ENCODE measurements at regions not wholly inside any gene's neighbourhood (a gene's known extent, or its start where the extent isn't known, plus 50 kb on each side); places are given as distances from the start of the nearest gene placed in this dataset.
A peak's percentile ranks its signal among the peaks of the same experiment; 100 is the strongest.

DNA sequence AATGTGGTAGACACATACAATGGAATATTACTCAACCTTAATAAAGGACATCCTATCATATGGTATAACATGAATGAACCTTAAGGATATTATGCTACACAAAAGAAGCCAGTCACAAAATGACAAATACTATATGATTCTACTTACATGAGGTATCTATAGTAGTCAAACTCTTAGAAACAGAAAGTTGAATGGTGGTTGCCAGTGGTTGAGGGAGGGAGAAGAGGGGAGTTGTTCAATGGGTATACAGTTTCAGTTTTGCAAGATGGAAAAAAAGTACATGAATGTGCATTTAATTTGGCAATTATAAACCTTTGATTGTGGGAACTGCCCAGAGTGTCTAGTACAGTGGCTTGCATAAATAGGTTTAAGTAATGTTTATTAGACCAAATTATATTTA lies 473.3 kb upstream of the ZNF608 start:
- no peaks in the 10 kb centered on the region for H4K20me1 ChIP-seq (ENCODE audit: low read depth)
- no peak overlapping the region for H3K9ac ChIP-seq
- Mint-ChIP-seq H3K36me3 (no peaks in the 10 kb centered on the region), H3K27ac (no peak overlapping the region), H3K27me3 (ENCODE audit: insufficient read depth, low read depth) (no peaks in the 10 kb centered on the region), H3K9me3 (peaks cover 13% of the 10 kb centered on the region), H3K4me1 (peaks cover 11% of the 10 kb centered on the region), H3K4me3 (no peak overlapping the region)
- no peaks in the 10 kb centered on the region for H3K79me2 ChIP-seq (ENCODE audit: low read depth)
- H3K4me3 ChIP-seq, result no peak overlapping the region
- H3K27me3 ChIP-seq, result no peaks in the 10 kb centered on the region
- no peak overlapping the region for H2AFZ ChIP-seq (replicated peaks)
- no peaks in the 10 kb centered on the region for H3K4me1 ChIP-seq
- H3K4me2 ChIP-seq, result no peak overlapping the region
- TF ChIP-seq EZH2phosphoT487 (IDR thresholded peaks at IDR 0.05) (no peak), EZH2 (IDR thresholded peaks at IDR 0.05) (no peak)
- TF ChIP-seq, protein P1, sequence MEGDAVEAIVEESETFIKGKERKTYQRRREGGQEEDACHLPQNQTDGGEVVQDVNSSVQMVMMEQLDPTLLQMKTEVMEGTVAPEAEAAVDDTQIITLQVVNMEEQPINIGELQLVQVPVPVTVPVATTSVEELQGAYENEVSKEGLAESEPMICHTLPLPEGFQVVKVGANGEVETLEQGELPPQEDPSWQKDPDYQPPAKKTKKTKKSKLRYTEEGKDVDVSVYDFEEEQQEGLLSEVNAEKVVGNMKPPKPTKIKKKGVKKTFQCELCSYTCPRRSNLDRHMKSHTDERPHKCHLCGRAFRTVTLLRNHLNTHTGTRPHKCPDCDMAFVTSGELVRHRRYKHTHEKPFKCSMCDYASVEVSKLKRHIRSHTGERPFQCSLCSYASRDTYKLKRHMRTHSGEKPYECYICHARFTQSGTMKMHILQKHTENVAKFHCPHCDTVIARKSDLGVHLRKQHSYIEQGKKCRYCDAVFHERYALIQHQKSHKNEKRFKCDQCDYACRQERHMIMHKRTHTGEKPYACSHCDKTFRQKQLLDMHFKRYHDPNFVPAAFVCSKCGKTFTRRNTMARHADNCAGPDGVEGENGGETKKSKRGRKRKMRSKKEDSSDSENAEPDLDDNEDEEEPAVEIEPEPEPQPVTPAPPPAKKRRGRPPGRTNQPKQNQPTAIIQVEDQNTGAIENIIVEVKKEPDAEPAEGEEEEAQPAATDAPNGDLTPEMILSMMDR (IDR thresholded peaks at IDR 0.05), result no peak
- peaks cover 5% of the 10 kb centered on the region for H3K9me3 ChIP-seq (ENCODE audit: low read depth)
- H3F3A ChIP-seq (ENCODE audit: low read depth), result no peaks in the 10 kb centered on the region
- DNase-seq (ENCODE audit: low spot score), result no peak
- H3K36me3 ChIP-seq, result no peaks in the 10 kb centered on the region
- H3K27ac ChIP-seq, result no peak overlapping the region

DNA sequence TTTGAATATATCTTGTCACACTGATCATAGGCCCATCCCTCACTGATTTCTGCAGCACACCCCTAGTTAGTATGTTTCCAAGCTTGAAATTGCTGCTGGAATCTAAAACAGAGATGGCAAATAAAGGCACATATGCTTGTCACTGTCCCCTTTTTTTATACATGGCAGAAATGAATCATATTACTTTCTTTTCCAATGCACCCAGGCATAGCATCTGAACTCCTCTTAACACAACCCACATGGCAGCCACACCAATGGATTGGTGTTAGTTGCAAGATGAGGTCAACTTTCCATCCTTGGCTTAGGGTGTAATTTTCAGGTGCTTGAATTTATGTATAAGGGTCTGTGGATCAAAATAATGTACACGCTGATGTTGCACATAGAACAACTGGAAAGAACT lies 473.8 kb upstream of the ZNF608 start:
- H4K20me1 ChIP-seq (ENCODE audit: low read depth), result no peaks in the 10 kb centered on the region
- H3K79me2 ChIP-seq (ENCODE audit: low read depth), result no peaks in the 10 kb centered on the region
- H2AFZ ChIP-seq (replicated peaks), result no peak overlapping the region
- DNase-seq (ENCODE audit: low spot score), result no peak
- no peaks in the 10 kb centered on the region for H3F3A ChIP-seq (ENCODE audit: low read depth)
- H3K27me3 Mint-ChIP-seq (ENCODE audit: insufficient read depth, low read depth), result no peaks in the 10 kb centered on the region
- H3K27ac ChIP-seq, result no peak overlapping the region
- H3K9ac ChIP-seq, result no peak overlapping the region
- H3K4me3 Mint-ChIP-seq, result no peak overlapping the region
- no peak overlapping the region for H3K4me2 ChIP-seq
- H3K36me3 ChIP-seq, result no peaks in the 10 kb centered on the region
- TF ChIP-seq, protein P1 (IDR thresholded peaks at IDR 0.05), result no peak
- no peak for TF ChIP-seq EZH2phosphoT487 (IDR thresholded peaks at IDR 0.05)
- TF ChIP-seq EZH2 (IDR thresholded peaks at IDR 0.05), result no peak
- no peak overlapping the region for H3K4me3 ChIP-seq
- peaks cover 14% of the 10 kb centered on the region for H3K4me1 Mint-ChIP-seq
- H3K36me3 Mint-ChIP-seq, result no peaks in the 10 kb centered on the region
- H3K9me3 ChIP-seq (ENCODE audit: low read depth), result peaks cover 5% of the 10 kb centered on the region
- peaks cover 11% of the 10 kb centered on the region for H3K9me3 Mint-ChIP-seq
- H3K27me3 ChIP-seq, result no peaks in the 10 kb centered on the region
- H3K27ac Mint-ChIP-seq, result no peak overlapping the region
- no peaks in the 10 kb centered on the region for H3K4me1 ChIP-seq

DNA sequence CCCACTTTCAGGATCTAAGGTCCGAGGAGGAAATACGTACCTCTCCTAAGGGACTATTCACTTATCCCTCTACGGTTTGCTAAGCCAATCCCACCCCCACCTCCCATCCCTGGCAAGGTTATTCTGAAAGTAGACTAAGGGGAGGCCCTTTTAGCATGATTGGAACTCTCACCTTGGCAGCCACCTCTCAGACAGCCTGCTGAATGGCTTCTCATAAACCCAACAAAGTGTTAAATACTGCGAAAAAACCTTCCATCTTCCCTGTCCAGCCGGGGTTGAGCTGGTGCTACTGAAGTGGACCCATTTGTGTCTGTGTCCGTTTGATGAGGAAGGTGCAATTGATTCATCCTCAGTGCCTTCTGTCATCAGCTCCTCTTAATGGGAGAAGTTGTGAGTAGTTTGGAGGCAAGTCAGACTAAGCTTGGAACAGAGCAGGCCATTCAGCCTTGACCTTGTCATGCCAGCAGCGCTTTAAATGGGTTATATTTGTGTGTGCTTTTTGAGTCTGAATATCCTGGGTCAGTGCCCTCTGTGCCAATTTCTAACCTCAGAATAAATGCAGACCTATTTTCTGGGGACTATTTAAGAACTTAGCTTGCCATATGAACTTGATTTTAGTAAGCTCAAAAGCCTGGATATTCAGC lies 476.3 kb upstream of the ZNF608 start:
- H3K4me2 ChIP-seq, result no peak overlapping the region
- no peak overlapping the region for H2AFZ ChIP-seq (replicated peaks)
- Mint-ChIP-seq H3K9me3 (peaks cover 10% of the 10 kb centered on the region), H3K27ac (peak overlapping the region; percentile 73), H3K4me1 (peaks cover 27% of the 10 kb centered on the region), H3K36me3 (peaks cover 2% of the 10 kb centered on the region), H3K4me3 (no peak overlapping the region), H3K27me3 (ENCODE audit: insufficient read depth, low read depth) (peaks cover 7% of the 10 kb centered on the region)
- H3K4me3 ChIP-seq, result no peak overlapping the region
- H3K4me1 ChIP-seq, result no peaks in the 10 kb centered on the region
- H3K9me3 ChIP-seq (ENCODE audit: low read depth), result peaks cover 5% of the 10 kb centered on the region
- H3F3A ChIP-seq (ENCODE audit: low read depth), result no peaks in the 10 kb centered on the region
- no peak overlapping the region for H3K27ac ChIP-seq
- no peak overlapping the region for H3K9ac ChIP-seq
- no peaks in the 10 kb centered on the region for H4K20me1 ChIP-seq (ENCODE audit: low read depth)
- no peaks in the 10 kb centered on the region for H3K36me3 ChIP-seq
- no peak for TF ChIP-seq EZH2 (IDR thresholded peaks at IDR 0.05)
- TF ChIP-seq, protein P1 (IDR thresholded peaks at IDR 0.05), result no peak
- TF ChIP-seq EZH2phosphoT487 (IDR thresholded peaks at IDR 0.05), result no peak
- no peak for DNase-seq (ENCODE audit: low spot score)
- H3K27me3 ChIP-seq, result no peaks in the 10 kb centered on the region
- no peaks in the 10 kb centered on the region for H3K79me2 ChIP-seq (ENCODE audit: low read depth)
